ENCODE measurements at regions not wholly inside any gene's neighbourhood (a gene's known extent, or its start where the extent isn't known, plus 50 kb on each side); places are given as distances from the start of the nearest gene placed in this dataset.

GRCh38 chr20:57995381-57995977 is 233.0 kb downstream of the ANKRD60 start:
- Histone ChIP-seq H3K9me1 (replicated peaks; ENCODE audit: control insufficient read depth, extremely low read depth, insufficient read depth, low read length) (no peaks in the 10 kb centered on the region), H3K27me3 (ENCODE audit: control insufficient read depth in 2 of 2, insufficient read depth in 2 of 2, low read length in 2 of 2) (peaks cover 2 to 9% of the 10 kb centered on the region in 2 experiments), H3K27ac (ENCODE audit: insufficient read depth, low read depth, low read length) (no peak overlapping the region), H3K9me3 (replicated peaks; ENCODE audit: control insufficient read depth, insufficient read depth, low read length) (no peaks in the 10 kb centered on the region), H3K9ac (replicated peaks; ENCODE audit: extremely low read depth, insufficient read depth, low read length) (no peak overlapping the region), H3K4me3 (replicated peaks in 1 of 3; ENCODE audit: insufficient read depth in 1 of 3, low read depth in 1 of 3, low read length in 3 of 3) (no peak overlapping the region), H4K20me1 (replicated peaks; ENCODE audit: control insufficient read depth, extremely low read depth, insufficient read depth, low read length) (no peaks in the 10 kb centered on the region), H3K36me3 (ENCODE audit: control insufficient read depth in 2 of 2, extremely low read depth in 1 of 2, insufficient read depth in 2 of 2, low read length in 2 of 2) (no peaks in the 10 kb centered on the region), H3K79me2 (ENCODE audit: control insufficient read depth, insufficient read depth, low read length) (no peaks in the 10 kb centered on the region), H3K4me1 (ENCODE audit: control insufficient read depth, extremely low read depth, insufficient read depth, low read length) (no peaks in the 10 kb centered on the region), H2AFZ (ENCODE audit: low read depth, low read length) (no peak overlapping the region), H3K4me2 (ENCODE audit: insufficient read depth, low read length) (no peak overlapping the region)
- intact Hi-C loops (cut with micrococcal nuclease) = loop anchor here (5.0 kb wide), 1 partner anchor 92 kb away; no protein-coding TSS in a partner anchor
- ChIA-PET POLR2A (no interaction called here), CTCF (no interaction called here)
- no peak for TF ChIP-seq GATA2 (IDR thresholded peaks at IDR 0.05; ENCODE audit: insufficient read depth, insufficient read length, low read depth, low read length)
- DNase-seq (ENCODE audit: low read depth, low spot score) = no peak
- no peak for FAIRE-seq
- BruUV-seq (replicated peaks) = no TSS peak
- dilution Hi-C loops (cut with MboI; ENCODE audit: extremely low pct_ligation_motif_present, low sequenced_read_pairs) = no loop called here

GRCh38 chr20:57993716-57994431 is 234.6 kb downstream of the ANKRD60 start:
- no peak for DNase-seq (ENCODE audit: low read depth, low spot score)
- dilution Hi-C loops (cut with MboI; ENCODE audit: extremely low pct_ligation_motif_present, low sequenced_read_pairs) (no loop called here), intact Hi-C loops (cut with micrococcal nuclease) (loop anchor here (5.0 kb wide), 1 partner anchor 78 kb away; no protein-coding TSS in a partner anchor)
- Histone ChIP-seq H3K36me3 (ENCODE audit: control insufficient read depth in 2 of 2, extremely low read depth in 1 of 2, insufficient read depth in 2 of 2, low read length in 2 of 2) (no peaks in the 10 kb centered on the region), H3K9me3 (replicated peaks; ENCODE audit: control insufficient read depth, insufficient read depth, low read length) (no peaks in the 10 kb centered on the region), H3K4me3 (replicated peaks in 1 of 3; ENCODE audit: insufficient read depth in 1 of 3, low read depth in 1 of 3, low read length in 3 of 3) (no peak overlapping the region), H3K27me3 (ENCODE audit: control insufficient read depth in 2 of 2, insufficient read depth in 2 of 2, low read length in 2 of 2) (peaks cover 2 to 7% of the 10 kb centered on the region in 2 experiments), H3K79me2 (ENCODE audit: control insufficient read depth, insufficient read depth, low read length) (no peaks in the 10 kb centered on the region), H2AFZ (ENCODE audit: low read depth, low read length) (no peak overlapping the region), H3K4me1 (ENCODE audit: control insufficient read depth, extremely low read depth, insufficient read depth, low read length) (no peaks in the 10 kb centered on the region), H3K9me1 (replicated peaks; ENCODE audit: control insufficient read depth, extremely low read depth, insufficient read depth, low read length) (no peaks in the 10 kb centered on the region), H4K20me1 (replicated peaks; ENCODE audit: control insufficient read depth, extremely low read depth, insufficient read depth, low read length) (no peaks in the 10 kb centered on the region), H3K4me2 (ENCODE audit: insufficient read depth, low read length) (no peak overlapping the region), H3K27ac (ENCODE audit: insufficient read depth, low read depth, low read length) (no peak overlapping the region), H3K9ac (replicated peaks; ENCODE audit: extremely low read depth, insufficient read depth, low read length) (no peak overlapping the region)
- no peak for FAIRE-seq
- ChIA-PET POLR2A (no interaction called here), CTCF (no interaction called here)
- BruUV-seq (replicated peaks) = no TSS peak
- no peak for TF ChIP-seq GATA2 (IDR thresholded peaks at IDR 0.05; ENCODE audit: insufficient read depth, insufficient read length, low read depth, low read length)
- no peak for TF ChIP-seq JUN (IDR thresholded peaks at IDR 0.05; ENCODE audit: borderline replicate concordance, insufficient read depth, insufficient read length, low read depth)
- no peak for TF ChIP-seq MAX (IDR thresholded peaks at IDR 0.05; ENCODE audit: insufficient read depth, insufficient read length)
- TF ChIP-seq EZH2 (IDR thresholded peaks at IDR 0.05; ENCODE audit: borderline replicate concordance, low read depth, low read length, severe bottlenecking) = no peak
- no peak for TF ChIP-seq POLR2AphosphoS5 (IDR thresholded peaks at IDR 0.05; ENCODE audit: insufficient read depth, low read depth, low read length)
- no peak for TF ChIP-seq MYC (IDR thresholded peaks at IDR 0.05; ENCODE audit: low read depth, low read length)
- TF ChIP-seq CTCF (IDR thresholded peaks at IDR 0.05; ENCODE audit: extremely low read depth in 1 of 2, insufficient read depth in 1 of 2, low read depth in 1 of 2, low read length in 2 of 2) = no peak
